ENCODE measurements at regions not wholly inside any gene's neighbourhood (a gene's known extent, or its start where the extent isn't known, plus 50 kb on each side); places are given as distances from the start of the nearest gene placed in this dataset.

DNA sequence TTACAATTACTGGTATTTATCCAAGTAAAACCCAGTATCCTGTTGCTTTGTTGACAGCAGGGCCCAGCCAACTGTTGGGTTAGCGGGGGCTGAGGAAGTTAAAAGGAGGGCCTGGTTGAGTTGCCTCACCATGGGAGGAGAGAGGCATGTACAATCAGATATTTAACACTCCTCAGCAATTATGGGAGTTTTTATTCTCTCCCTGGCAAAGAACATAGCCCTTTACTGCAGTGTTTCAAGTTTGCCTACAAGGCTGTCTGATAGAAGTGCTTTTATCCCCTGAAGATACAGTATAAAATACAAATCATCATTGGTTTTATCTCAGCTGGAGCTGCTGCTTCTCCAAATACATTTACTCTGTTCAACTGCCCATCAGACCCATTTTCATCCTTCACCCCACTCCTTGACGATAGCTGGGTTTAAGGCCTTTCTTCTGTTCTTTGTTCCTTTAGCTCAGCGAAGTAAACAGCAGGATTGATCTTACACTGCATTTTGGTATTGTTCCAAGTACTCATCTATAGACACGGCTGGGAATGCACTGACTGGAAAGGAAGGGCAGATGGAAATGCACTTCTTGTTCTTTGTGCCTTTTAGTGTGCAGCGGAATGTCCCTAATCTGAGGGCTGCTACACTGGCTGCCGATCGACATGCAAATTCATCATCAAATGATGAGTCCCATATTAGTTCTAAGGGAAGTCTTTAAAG, 402.5 kb upstream of the SPRED2 start:
- no peak for TF ChIP-seq MXI1 (IDR thresholded peaks at IDR 0.05; ENCODE audit: borderline replicate concordance, low read depth, low read length)
- TF ChIP-seq POLR2A (IDR thresholded peaks at IDR 0.05; ENCODE audit: low read depth, low read length): no peak
- no peak for TF ChIP-seq RCOR1 (IDR thresholded peaks at IDR 0.05; ENCODE audit: insufficient replicate concordance, low read length)
- no peak for TF ChIP-seq RAD21 (IDR thresholded peaks at IDR 0.05; ENCODE audit: low read length)
- TF ChIP-seq NFE2L2 (IDR thresholded peaks at IDR 0.05; ENCODE audit: low read depth, low read length): no peak
- no peak overlapping the region for H3K27ac ChIP-seq (ENCODE audit: insufficient read depth, low read length)
- ATAC-seq (ENCODE audit: low read depth) (no peak), DNase-seq (no peak)
- no peak overlapping the region for H2BK15ac ChIP-seq (ENCODE audit: low read depth, low read length)
- no peak overlapping the region for H4K5ac ChIP-seq (ENCODE audit: low read depth, low read length)
- H2AK5ac ChIP-seq (ENCODE audit: low read depth, low read length): no peak overlapping the region
- dilution Hi-C loops (cut with HindIII; ENCODE audit: low sequenced_read_pairs, unreplicated experiment) (no loop called here), in situ Hi-C loops (cut with MboI; ENCODE audit: low sequenced_read_pairs) (no loop called here), intact Hi-C loops (cut with micrococcal nuclease) (no loop called here)
- no peak overlapping the region for H2AFZ ChIP-seq (replicated peaks; ENCODE audit: low read length, poor library complexity)
- no peak overlapping the region for H3K18ac ChIP-seq (ENCODE audit: low read depth, low read length)
- H3K14ac ChIP-seq (replicated peaks; ENCODE audit: low read depth, low read length): no peak overlapping the region
- BruUV-seq (replicated peaks): no TSS peak
- H3K9ac ChIP-seq (ENCODE audit: low read depth, low read length): no peak overlapping the region
- no peak overlapping the region for H3K56ac ChIP-seq (ENCODE audit: extremely low read depth, insufficient read depth, low read length)
- H3K79me1 ChIP-seq (ENCODE audit: low read depth in 1 of 2, low read length in 2 of 2): no peaks in the 10 kb centered on the region
- H3K4me1 ChIP-seq (ENCODE audit: control insufficient read depth, insufficient read depth, low read length): no peaks in the 10 kb centered on the region
- no peaks in the 10 kb centered on the region for H3K36me3 ChIP-seq (ENCODE audit: control insufficient read depth, insufficient read depth, low read length)
- no peaks in the 10 kb centered on the region for H3K9me1 ChIP-seq (ENCODE audit: insufficient read depth, low read length)
- no peak overlapping the region for H3K4me3 ChIP-seq (ENCODE audit: insufficient read depth, low read depth, low read length)
- no peaks in the 10 kb centered on the region for H4K20me1 ChIP-seq (ENCODE audit: insufficient read depth, low read length)
- CTCF ChIA-PET: no interaction called here
- no peak overlapping the region for H3K4ac ChIP-seq (ENCODE audit: low read depth, low read length)
- no peaks in the 10 kb centered on the region for H3K9me3 ChIP-seq (ENCODE audit: control insufficient read depth, insufficient read depth, low read length)
- H4K91ac ChIP-seq (ENCODE audit: insufficient read depth, low read depth, low read length): no peak overlapping the region
- H4K8ac ChIP-seq (ENCODE audit: low read depth in 2 of 2, low read length in 2 of 2): no peak overlapping the region
- POLR2A ChIA-PET (ENCODE audit: unreplicated experiment): no interaction called here
- WGBS, 2 experiments (ENCODE audit: extremely low coverage in 2 of 2, insufficient read length in 1 of 2): 100% methylated on average over 1 of the region's 7 CpGs; no CpG with 5 or more reads in 1 of the 2 experiments
- no peak overlapping the region for H3K4me2 ChIP-seq (ENCODE audit: low read depth, low read length)
- no peak overlapping the region for H3K23ac ChIP-seq (ENCODE audit: low read depth, low read length)
- H2BK20ac ChIP-seq (ENCODE audit: low read depth, low read length): no peak overlapping the region
- peaks cover 2% of the 10 kb centered on the region; the same call in 1 of the 2 replicates for H3K27me3 ChIP-seq (ENCODE audit: control insufficient read depth, insufficient read depth, low read length)
- H2AK9ac ChIP-seq (replicated peaks; ENCODE audit: low read depth, low read length, poor library complexity): no peak overlapping the region
- H2BK5ac ChIP-seq (ENCODE audit: low read depth, low read length, poor library complexity, severe bottlenecking): no peak overlapping the region
- H2BK120ac ChIP-seq (ENCODE audit: low read depth, low read length): no peak overlapping the region

Measured in IMR-90 (cell line).